Astrocyte of the cerebellum (primary cell): ENCODE measurements at regions not wholly inside any gene's neighbourhood (a gene's known extent, or its start where the extent isn't known, plus 50 kb on each side); places are given as distances from the start of the nearest gene placed in this dataset.

Experiments used
- DNase-seq: peaks from one replicate; pipeline ENCODE4 v3.0.0-alpha.2; 2011; ENCODE audit warnings: low read depth
- H3K4me3 ChIP-seq: 2 replicates; pipeline ENCODE4 v1.5.1; 2011; ENCODE audit warnings: mild to moderate bottlenecking, low read depth, low read length, moderate library complexity
- CTCF ChIP-seq: IDR thresholded peaks from 2 replicates; pipeline ENCODE4 v1.5.1; 2012; ENCODE audit warnings: low read length, low read depth, moderate library complexity, mild to moderate bottlenecking; ENCODE audit errors: missing control alignments
- in situ Hi-C: cut with HindIII; loops from 2 replicates; pipeline ENCODE4 v1.10.0; 2017; ENCODE audit warnings: low sequenced_read_pairs

- in situ Hi-C loops = no loop called here
- no peak overlapping the region for H3K4me3 ChIP-seq
- TF ChIP-seq CTCF = no peak
- DNase-seq = no peak
These were observed 214.6 kb upstream of the HTR2A start for GRCh38 chr13:47111499-47111898.

- H3K4me3 ChIP-seq = no peak overlapping the region
- DNase-seq = no peak
- in situ Hi-C loops = no loop called here
- no peak for TF ChIP-seq CTCF
These were observed 214.0 kb upstream of the HTR2A start for GRCh38 chr13:47110833-47111240.

GRCh38 chr13:47110141-47110540 is 213.3 kb upstream of the HTR2A start:
- in situ Hi-C loops = no loop called here
- no peak overlapping the region for H3K4me3 ChIP-seq
- DNase-seq = no peak
- no peak for TF ChIP-seq CTCF

- DNase-seq = no peak
- H3K4me3 ChIP-seq = no peak overlapping the region
- TF ChIP-seq CTCF = no peak
- in situ Hi-C loops = no loop called here
These were observed 212.2 kb upstream of the HTR2A start for GRCh38 chr13:47109028-47109427.

GRCh38 chr13:47100214-47100853 is 203.5 kb upstream of the HTR2A start:
- in situ Hi-C loops = no loop called here
- TF ChIP-seq CTCF = no peak
- no peak overlapping the region for H3K4me3 ChIP-seq
- DNase-seq = no peak

- in situ Hi-C loops = no loop called here
- TF ChIP-seq CTCF = no peak
- no peak for DNase-seq
- no peak overlapping the region for H3K4me3 ChIP-seq
These were observed 198.0 kb upstream of the HTR2A start for GRCh38 chr13:47094734-47095434.
